ENCODE measurements at regions not wholly inside any gene's neighbourhood (a gene's known extent, or its start where the extent isn't known, plus 50 kb on each side); places are given as distances from the start of the nearest gene placed in this dataset.
"Not testable (repeated sequence)": the region's sequence is repeated elsewhere in the genome, so short reads cannot be mapped to it uniquely, and the experiment has no call there.

DNA sequence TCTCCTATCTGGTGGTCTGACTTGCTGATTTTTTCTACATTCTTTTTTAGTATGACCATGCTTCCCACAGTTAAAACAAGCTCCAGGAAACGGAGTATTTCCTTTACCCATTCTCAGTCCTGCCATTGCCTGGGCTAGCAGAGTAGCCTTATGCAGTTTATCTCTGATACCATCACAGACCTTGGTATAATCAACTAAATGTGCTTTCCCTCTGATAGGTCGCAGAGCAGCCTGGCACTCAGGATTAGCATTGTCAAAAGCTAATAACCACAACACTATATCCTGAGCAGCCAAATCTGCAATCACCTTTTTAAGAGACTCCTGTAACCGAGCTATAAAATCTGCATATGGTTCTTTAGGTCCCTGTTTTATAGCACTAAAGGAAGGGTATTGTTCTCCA lies 123.2 kb downstream of the ZNF467 start:
- TF ChIP-seq, protein P1, sequence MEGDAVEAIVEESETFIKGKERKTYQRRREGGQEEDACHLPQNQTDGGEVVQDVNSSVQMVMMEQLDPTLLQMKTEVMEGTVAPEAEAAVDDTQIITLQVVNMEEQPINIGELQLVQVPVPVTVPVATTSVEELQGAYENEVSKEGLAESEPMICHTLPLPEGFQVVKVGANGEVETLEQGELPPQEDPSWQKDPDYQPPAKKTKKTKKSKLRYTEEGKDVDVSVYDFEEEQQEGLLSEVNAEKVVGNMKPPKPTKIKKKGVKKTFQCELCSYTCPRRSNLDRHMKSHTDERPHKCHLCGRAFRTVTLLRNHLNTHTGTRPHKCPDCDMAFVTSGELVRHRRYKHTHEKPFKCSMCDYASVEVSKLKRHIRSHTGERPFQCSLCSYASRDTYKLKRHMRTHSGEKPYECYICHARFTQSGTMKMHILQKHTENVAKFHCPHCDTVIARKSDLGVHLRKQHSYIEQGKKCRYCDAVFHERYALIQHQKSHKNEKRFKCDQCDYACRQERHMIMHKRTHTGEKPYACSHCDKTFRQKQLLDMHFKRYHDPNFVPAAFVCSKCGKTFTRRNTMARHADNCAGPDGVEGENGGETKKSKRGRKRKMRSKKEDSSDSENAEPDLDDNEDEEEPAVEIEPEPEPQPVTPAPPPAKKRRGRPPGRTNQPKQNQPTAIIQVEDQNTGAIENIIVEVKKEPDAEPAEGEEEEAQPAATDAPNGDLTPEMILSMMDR (optimal IDR thresholded peaks at IDR 0.05 in 1 of 3, IDR thresholded peaks at IDR 0.05 in 1 of 3, conservative IDR thresholded peaks at IDR 0.05 in 1 of 3; ENCODE audit: extremely low read depth in 1 of 3, insufficient read depth in 2 of 3, low read length in 3 of 3): not testable (repeated sequence)
- not testable (repeated sequence) for TF ChIP-seq EZH2 (IDR thresholded peaks at IDR 0.05; ENCODE audit: low read length)
